DOHH2 (cell line): ENCODE measurements at regions not wholly inside any gene's neighbourhood (a gene's known extent, or its start where the extent isn't known, plus 50 kb on each side); places are given as distances from the start of the nearest gene placed in this dataset.

Source experiments
- H3F3A ChIP-seq: fragments of 200-600 bp; sonication (generic), shearing (Covaris generic); 2 replicates; pipeline ENCODE4 v1.6.0; 2016; ENCODE audit warnings: antibody characterized with exemption, mild to moderate bottlenecking; ENCODE audit not compliant: control insufficient read depth, insufficient read depth
- H3K27ac ChIP-seq: fragments of 200-600 bp; sonication (generic); 2 replicates; pipeline ENCODE4 v1.5.1; 2014; ENCODE audit warnings: low read depth, mild to moderate bottlenecking, low read length, moderate library complexity
- H3K27me3 ChIP-seq: fragments of 200-600 bp; sonication (generic); 2 replicates; pipeline ENCODE4 v1.6.1; 2014; ENCODE audit warnings: mild to moderate bottlenecking, low read length, mixed read lengths; ENCODE audit not compliant: control insufficient read depth
- H3K36me3 ChIP-seq: fragments of 200-600 bp; sonication (generic); 2 replicates; pipeline ENCODE4 v1.6.1; 2014; ENCODE audit warnings: mild to moderate bottlenecking, low read length, moderate library complexity, mixed read lengths; ENCODE audit not compliant: control insufficient read depth
- H3K4me1 ChIP-seq: fragments of 200-600 bp; sonication (generic); 2 replicates; pipeline ENCODE4 v1.6.1; 2014; ENCODE audit warnings: mild to moderate bottlenecking, low read length, mixed read lengths; ENCODE audit not compliant: control insufficient read depth
- H3K4me2 ChIP-seq: fragments of 200-600 bp; sonication (generic); 2 replicates; pipeline ENCODE4 v1.6.0; 2014; ENCODE audit warnings: mild to moderate bottlenecking, low read length, moderate library complexity
- H3K4me3 ChIP-seq: fragments of 200-600 bp; sonication (generic); 2 replicates; pipeline ENCODE4 v1.5.1; 2014; ENCODE audit warnings: mild to moderate bottlenecking, low read length, mixed read lengths
- H3K79me2 ChIP-seq: fragments of 200-600 bp; sonication (generic); 2 replicates; pipeline ENCODE4 v1.6.1; 2014; ENCODE audit warnings: mild to moderate bottlenecking, low read length, mixed read lengths; ENCODE audit not compliant: control insufficient read depth
- H3K9me2 ChIP-seq: fragments of 200-600 bp; sonication (generic); replicated peaks from 2 replicates; pipeline ENCODE4 v1.6.1; 2014; ENCODE audit warnings: mild to moderate bottlenecking, low read length, mixed read lengths; ENCODE audit not compliant: control insufficient read depth
- H3K9me3 ChIP-seq: fragments of 200-600 bp; sonication (generic); 2 replicates; pipeline ENCODE4 v1.6.1; 2014; ENCODE audit warnings: antibody characterized with exemption, low read length, mixed read lengths; ENCODE audit not compliant: control insufficient read depth, insufficient read depth
- H4K20me1 ChIP-seq: fragments of 200-600 bp; sonication (generic); 2 replicates; pipeline ENCODE4 v1.6.0; 2014; ENCODE audit warnings: low read depth, mild to moderate bottlenecking, antibody characterized with exemption, low read length, moderate library complexity; ENCODE audit not compliant: control insufficient read depth, insufficient read depth
- CTCF ChIP-seq: fragments of 200-600 bp; sonication (generic); IDR thresholded peaks from one replicate; pipeline ENCODE4 v1.5.1; 2014; ENCODE audit warnings: antibody characterized with exemption, mild to moderate bottlenecking, low read depth, low read length; ENCODE audit not compliant: poor library complexity, severe bottlenecking
- EZH2phosphoT487 ChIP-seq: fragments of 200-600 bp; sonication (generic); IDR thresholded peaks from 2 replicates; pipeline ENCODE4 v1.6.1; 2017; ENCODE audit warnings: borderline replicate concordance, mild to moderate bottlenecking, antibody characterized with exemption, low read length, moderate library complexity, mixed read lengths

GRCh38 chr6:141158740-141159139 lies 974.0 kb upstream of the GJE1 start:
- Histone ChIP-seq H3K36me3 (no peaks in the 10 kb centered on the region), H3K4me3 (no peak overlapping the region), H3K4me1 (no peaks in the 10 kb centered on the region), H3K9me3 (no peaks in the 10 kb centered on the region), H3K27me3 (no peaks in the 10 kb centered on the region), H3K27ac (no peak overlapping the region), H3K79me2 (no peaks in the 10 kb centered on the region), H3K4me2 (no peak overlapping the region), H4K20me1 (no peaks in the 10 kb centered on the region), H3K9me2 (no peaks in the 10 kb centered on the region), H3F3A (no peaks in the 10 kb centered on the region)
- TF ChIP-seq EZH2phosphoT487 (no peak), CTCF (no peak)

GRCh38 chr6:141153563-141153962 lies 979.2 kb upstream of the GJE1 start:
- H3K4me1 ChIP-seq = no peaks in the 10 kb centered on the region
- H3K9me2 ChIP-seq = no peaks in the 10 kb centered on the region
- H3K4me3 ChIP-seq = no peak overlapping the region
- no peaks in the 10 kb centered on the region for H3K27me3 ChIP-seq
- no peaks in the 10 kb centered on the region for H3F3A ChIP-seq
- TF ChIP-seq EZH2phosphoT487 (no peak), CTCF (no peak)
- no peak overlapping the region for H3K4me2 ChIP-seq
- no peaks in the 10 kb centered on the region for H3K9me3 ChIP-seq
- no peaks in the 10 kb centered on the region for H4K20me1 ChIP-seq
- H3K79me2 ChIP-seq = no peaks in the 10 kb centered on the region
- no peak overlapping the region for H3K27ac ChIP-seq
- H3K36me3 ChIP-seq = no peaks in the 10 kb centered on the region

GRCh38 chr6:141152951-141153350 lies 979.8 kb upstream of the GJE1 start:
- H3K9me3 ChIP-seq = no peaks in the 10 kb centered on the region
- no peaks in the 10 kb centered on the region for H3K36me3 ChIP-seq
- H3K79me2 ChIP-seq = no peaks in the 10 kb centered on the region
- no peak overlapping the region for H3K4me2 ChIP-seq
- no peaks in the 10 kb centered on the region for H3F3A ChIP-seq
- H3K9me2 ChIP-seq = no peaks in the 10 kb centered on the region
- no peaks in the 10 kb centered on the region for H3K4me1 ChIP-seq
- H4K20me1 ChIP-seq = no peaks in the 10 kb centered on the region
- no peak for TF ChIP-seq EZH2phosphoT487
- TF ChIP-seq CTCF = no peak
- no peak overlapping the region for H3K4me3 ChIP-seq
- H3K27ac ChIP-seq = no peak overlapping the region
- H3K27me3 ChIP-seq = no peaks in the 10 kb centered on the region
